Hepatocyte (in vitro differentiated cells): ENCODE measurements at regions not wholly inside any gene's neighbourhood (a gene's known extent, or its start where the extent isn't known, plus 50 kb on each side); places are given as distances from the start of the nearest gene placed in this dataset.

Experiments
- DNase-seq: peaks from one replicate; pipeline ENCODE4 v3.0.0-alpha.2; 2016; ENCODE audit warnings: low spot score
- H2AFZ ChIP-seq: fragments of 200-600 bp; sonication (generic); 2 replicates; pipeline ENCODE4 v1.6.0; 2016; ENCODE audit warnings: antibody characterized with exemption, mild to moderate bottlenecking
- H3K27ac ChIP-seq: fragments of 200-600 bp; sonication (generic); 2 replicates; pipeline ENCODE4 v1.5.1; 2016; ENCODE audit warnings: mild to moderate bottlenecking
- H3K27me3 ChIP-seq: fragments of 200-600 bp; sonication (generic); 2 replicates; pipeline ENCODE4 v1.6.1; 2016
- H3K36me3 ChIP-seq: fragments of 200-600 bp; sonication (generic); replicated peaks from 2 replicates; pipeline ENCODE4 v1.5.1; 2016; ENCODE audit warnings: low read depth; ENCODE audit not compliant: insufficient read depth
- H3K4me1 ChIP-seq: fragments of 200-600 bp; sonication (generic); 2 replicates; pipeline ENCODE4 v1.5.1; 2016; ENCODE audit warnings: mild to moderate bottlenecking, moderate library complexity; ENCODE audit not compliant: insufficient read depth
- H3K4me2 ChIP-seq: fragments of 200-600 bp; sonication (generic); 2 replicates; pipeline ENCODE4 v1.6.0; 2016
- H3K4me3 ChIP-seq: fragments of 200-600 bp; sonication (generic); 2 replicates; pipeline ENCODE4 v1.5.1; 2016; ENCODE audit warnings: mild to moderate bottlenecking
- H3K79me2 ChIP-seq: fragments of 200-600 bp; sonication (generic); 2 replicates; pipeline ENCODE4 v1.6.0; 2017; ENCODE audit warnings: mild to moderate bottlenecking
- H3K9me2 ChIP-seq: fragments of 200-600 bp; sonication (generic); replicated peaks from 2 replicates; pipeline ENCODE4 v1.6.0; 2017; ENCODE audit warnings: mild to moderate bottlenecking; ENCODE audit not compliant: insufficient read depth
- H3K9me3 ChIP-seq: fragments of 200-600 bp; sonication (generic); 2 replicates; pipeline ENCODE4 v1.5.1; 2016; ENCODE audit warnings: low read depth, mild to moderate bottlenecking
- H4K20me1 ChIP-seq: fragments of 200-600 bp; sonication (generic); 2 replicates; pipeline ENCODE4 v1.6.0; 2016; ENCODE audit warnings: mild to moderate bottlenecking; ENCODE audit not compliant: insufficient read depth, poor library complexity, severe bottlenecking
- EZH2 ChIP-seq: fragments of 200-600 bp; sonication (generic); IDR thresholded peaks from 2 replicates; pipeline ENCODE4 v1.6.1; 2016; ENCODE audit warnings: antibody characterized with exemption, mild to moderate bottlenecking, borderline replicate concordance
- EZH2phosphoT487 ChIP-seq: fragments of 200-600 bp; sonication (generic); IDR thresholded peaks from one replicate; pipeline ENCODE4 v1.6.1; 2018; ENCODE audit warnings: antibody characterized with exemption, mild to moderate bottlenecking, low read depth, moderate library complexity; ENCODE audit not compliant: unreplicated experiment, severe bottlenecking
- WGBS: methylation state at CpG from one replicate; pipeline ENCODE4 v1.1.6; 2016; ENCODE audit warnings: low lambda C conversion rate; ENCODE audit errors: missing lambda C conversion rate; 5-methylcytosine and 5-hydroxymethylcytosine counted together
- TF ChIP-seq, protein P1 (sequence below): fragments of 200-600 bp; sonication (generic); IDR thresholded peaks from 2 replicates; pipeline ENCODE4 v1.5.1; 2016; ENCODE audit warnings: antibody characterized with exemption, mild to moderate bottlenecking; ENCODE audit not compliant: poor library complexity

DNA sequence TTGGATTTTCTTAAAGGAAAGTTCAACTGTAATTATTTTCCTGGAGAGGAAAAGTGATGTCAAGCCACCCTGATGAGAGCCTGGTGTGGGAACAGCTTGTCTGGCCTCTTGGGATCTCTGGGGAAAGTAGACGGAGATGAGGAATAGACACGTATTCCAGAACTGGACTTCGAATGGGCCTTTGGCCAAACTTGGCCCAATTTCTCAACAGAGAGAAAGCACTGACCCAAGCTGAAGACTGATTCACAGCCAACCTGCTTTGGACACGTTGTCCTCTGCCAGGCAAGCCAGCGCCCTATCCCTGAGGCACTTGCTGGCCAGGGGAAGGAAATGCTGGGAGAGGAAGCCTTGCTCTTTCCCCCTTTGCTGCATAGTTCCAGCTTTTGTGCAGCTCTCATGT, 70.8 kb upstream of the CTAGE1 start:
- Histone ChIP-seq H3K36me3 (no peaks in the 10 kb centered on the region), H3K4me1 (peaks cover 35% of the 10 kb centered on the region), H3K9me3 (no peaks in the 10 kb centered on the region), H3K9me2 (no peaks in the 10 kb centered on the region), H3K79me2 (no peaks in the 10 kb centered on the region), H3K27me3 (no peaks in the 10 kb centered on the region), H2AFZ (no peak overlapping the region), H3K27ac (peak overlapping the region; percentile 86), H3K4me3 (no peak overlapping the region), H3K4me2 (no peak overlapping the region), H4K20me1 (no peaks in the 10 kb centered on the region)
- TF ChIP-seq EZH2 (no peak), EZH2phosphoT487 (no peak)
- TF ChIP-seq, protein P1, sequence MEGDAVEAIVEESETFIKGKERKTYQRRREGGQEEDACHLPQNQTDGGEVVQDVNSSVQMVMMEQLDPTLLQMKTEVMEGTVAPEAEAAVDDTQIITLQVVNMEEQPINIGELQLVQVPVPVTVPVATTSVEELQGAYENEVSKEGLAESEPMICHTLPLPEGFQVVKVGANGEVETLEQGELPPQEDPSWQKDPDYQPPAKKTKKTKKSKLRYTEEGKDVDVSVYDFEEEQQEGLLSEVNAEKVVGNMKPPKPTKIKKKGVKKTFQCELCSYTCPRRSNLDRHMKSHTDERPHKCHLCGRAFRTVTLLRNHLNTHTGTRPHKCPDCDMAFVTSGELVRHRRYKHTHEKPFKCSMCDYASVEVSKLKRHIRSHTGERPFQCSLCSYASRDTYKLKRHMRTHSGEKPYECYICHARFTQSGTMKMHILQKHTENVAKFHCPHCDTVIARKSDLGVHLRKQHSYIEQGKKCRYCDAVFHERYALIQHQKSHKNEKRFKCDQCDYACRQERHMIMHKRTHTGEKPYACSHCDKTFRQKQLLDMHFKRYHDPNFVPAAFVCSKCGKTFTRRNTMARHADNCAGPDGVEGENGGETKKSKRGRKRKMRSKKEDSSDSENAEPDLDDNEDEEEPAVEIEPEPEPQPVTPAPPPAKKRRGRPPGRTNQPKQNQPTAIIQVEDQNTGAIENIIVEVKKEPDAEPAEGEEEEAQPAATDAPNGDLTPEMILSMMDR = no peak
- WGBS = 91% methylated on average over 5 of the region's 5 CpGs
- no peak for DNase-seq

DNA sequence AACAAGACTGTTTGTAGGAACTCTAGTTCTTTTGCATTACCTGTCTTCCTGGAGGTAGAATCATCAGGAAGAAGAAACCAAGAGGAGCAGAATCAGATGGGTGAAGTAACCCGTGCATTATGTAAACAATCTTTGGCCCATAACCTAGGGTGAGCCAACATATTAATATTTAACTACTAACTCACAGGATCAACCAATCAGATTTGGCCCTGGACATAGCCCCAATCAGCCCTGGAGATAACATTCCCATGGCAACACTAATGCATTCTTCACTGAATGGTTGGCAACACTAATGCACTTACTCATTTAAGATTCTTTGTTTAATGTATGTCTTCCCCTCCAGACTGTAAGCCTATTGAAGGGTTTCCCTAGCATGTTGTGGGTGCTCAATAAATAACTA, 72.0 kb upstream of the CTAGE1 start:
- Histone ChIP-seq H3K9me2 (no peaks in the 10 kb centered on the region), H3K79me2 (no peaks in the 10 kb centered on the region), H3K27me3 (no peaks in the 10 kb centered on the region), H3K4me3 (no peak overlapping the region), H3K9me3 (no peaks in the 10 kb centered on the region), H3K4me1 (peaks cover 47% of the 10 kb centered on the region), H4K20me1 (no peaks in the 10 kb centered on the region), H3K27ac (peak overlapping the region; percentile 92), H3K4me2 (peak overlapping the region; percentile 58), H3K36me3 (no peaks in the 10 kb centered on the region), H2AFZ (no peak overlapping the region)
- TF ChIP-seq, protein P1 = no peak
- no peak for TF ChIP-seq EZH2
- no peak for TF ChIP-seq EZH2phosphoT487
- DNase-seq = peak; percentile 75
- WGBS = 14% methylated on average over 1 of the region's 1 CpG

DNA sequence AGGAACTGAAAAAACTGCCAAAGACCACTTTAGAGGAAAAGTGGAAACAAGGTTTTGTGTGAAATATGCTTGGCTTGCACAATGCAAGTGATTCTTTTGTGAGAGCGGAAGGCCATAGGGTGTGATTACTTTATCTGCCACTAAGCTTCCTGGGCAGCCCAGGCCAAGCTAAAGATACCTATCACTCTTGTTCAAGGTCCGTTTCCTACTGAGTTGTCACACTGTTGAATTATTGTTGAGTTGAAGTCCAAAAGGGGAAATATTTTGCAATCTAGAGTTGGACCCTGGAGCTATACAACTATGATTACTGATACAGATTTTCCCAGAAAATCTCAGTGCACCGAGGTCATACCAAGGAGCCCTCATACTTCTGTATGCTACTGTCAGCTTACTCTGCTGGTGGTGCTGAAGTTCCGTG, 72.7 kb upstream of the CTAGE1 start:
- DNase-seq = peak; percentile 55
- Histone ChIP-seq H3K4me1 (peaks cover 48% of the 10 kb centered on the region), H3K27me3 (no peaks in the 10 kb centered on the region), H3K9me2 (no peaks in the 10 kb centered on the region), H2AFZ (no peak overlapping the region), H3K27ac (peak overlapping the region; percentile 92), H4K20me1 (no peaks in the 10 kb centered on the region), H3K36me3 (no peaks in the 10 kb centered on the region), H3K9me3 (no peaks in the 10 kb centered on the region), H3K79me2 (no peaks in the 10 kb centered on the region), H3K4me2 (peak overlapping the region; percentile 25), H3K4me3 (no peak overlapping the region)
- TF ChIP-seq EZH2 = no peak
- TF ChIP-seq, protein P1 = peak; percentile 11
- 50% methylated on average over 4 of the region's 4 CpGs for WGBS

DNA sequence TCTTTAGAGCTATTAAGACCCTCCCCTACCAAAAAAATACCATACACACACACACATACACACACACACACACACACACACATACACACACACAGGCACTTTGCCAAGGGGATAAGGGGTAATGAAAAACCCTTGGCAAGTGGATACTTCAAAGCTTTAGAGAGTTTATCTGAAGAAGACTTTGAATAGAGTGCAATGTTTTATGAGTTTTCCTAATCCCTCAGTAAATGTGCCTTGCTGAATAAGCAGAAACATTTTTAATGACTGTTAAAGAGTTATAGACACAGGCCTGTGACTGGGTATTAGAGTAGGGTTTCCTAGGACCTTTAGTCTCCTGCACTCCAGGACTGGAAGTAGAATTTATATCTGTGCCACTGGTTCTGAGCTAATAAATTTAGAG, 75.5 kb upstream of the CTAGE1 start:
- Histone ChIP-seq H4K20me1 (no peaks in the 10 kb centered on the region), H3K27me3 (no peaks in the 10 kb centered on the region), H3K79me2 (no peaks in the 10 kb centered on the region), H3K9me2 (no peaks in the 10 kb centered on the region), H3K4me3 (no peak overlapping the region), H3K4me2 (peak overlapping the region; percentile 21), H3K36me3 (no peaks in the 10 kb centered on the region), H3K27ac (peak overlapping the region; percentile 81), H2AFZ (no peak overlapping the region), H3K4me1 (peaks cover 41% of the 10 kb centered on the region), H3K9me3 (no peaks in the 10 kb centered on the region)
- TF ChIP-seq EZH2 (no peak), EZH2phosphoT487 (peak; percentile 86)
- TF ChIP-seq, protein P1 = no peak
- peak; percentile 58 for DNase-seq
